ENCODE measurements at regions not wholly inside any gene's neighbourhood (a gene's known extent, or its start where the extent isn't known, plus 50 kb on each side); places are given as distances from the start of the nearest gene placed in this dataset.
"Not testable (repeated sequence)": the region's sequence is repeated elsewhere in the genome, so short reads cannot be mapped to it uniquely, and the experiment has no call there.

DNA sequence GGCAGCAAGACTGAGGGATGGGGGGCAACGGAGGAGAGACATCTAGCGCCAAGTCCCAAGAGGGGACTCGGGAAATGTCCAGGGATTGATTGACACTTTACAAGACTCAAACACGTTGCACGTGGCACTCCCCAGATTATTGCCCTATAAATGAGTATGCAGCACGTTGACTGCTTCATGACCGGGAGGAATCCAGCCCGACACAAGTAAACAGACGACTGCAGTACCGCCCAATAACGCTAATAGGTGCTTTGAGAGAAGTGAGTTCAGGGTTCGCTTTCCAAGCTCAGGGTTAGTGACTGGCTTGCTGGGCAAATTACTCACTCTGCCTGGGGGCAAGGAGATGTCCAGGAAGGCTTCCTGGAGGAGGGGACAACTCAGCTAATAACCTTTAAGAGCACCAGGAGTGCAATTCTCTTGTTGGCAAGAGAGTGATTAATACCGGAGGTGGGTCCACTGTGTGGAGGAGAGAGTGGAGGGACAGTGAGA, 73.3 kb upstream of the MYL10 start:
- 37 to 61% (median 50%) methylated on average over 13 of the region's 13 CpGs for WGBS, 3 donors
- no peak overlapping the region for H3K27ac ChIP-seq (ENCODE audit: low read depth, low read length)

DNA sequence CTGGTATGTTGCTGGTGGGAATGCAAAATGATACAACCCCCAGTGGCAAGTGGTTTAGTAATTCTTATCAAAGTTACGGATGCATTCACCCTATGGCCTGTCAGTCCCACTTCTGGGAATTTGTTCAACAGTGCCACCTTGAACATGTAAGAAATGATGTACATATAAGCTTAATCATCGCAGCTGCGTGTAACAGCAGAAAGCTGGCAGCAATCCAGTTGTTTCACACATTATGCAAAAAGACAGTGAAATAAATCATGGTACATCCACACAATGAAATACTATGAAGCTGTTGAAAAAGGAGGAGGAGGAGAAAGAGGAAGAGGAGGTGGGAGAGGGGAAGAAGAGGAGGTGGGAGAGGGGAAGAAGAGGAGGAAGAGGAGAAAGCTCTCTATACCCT, 76.2 kb upstream of the MYL10 start:
- 36 to 47% (median 46%) methylated on average over 3 of the region's 3 CpGs for WGBS, 3 donors
- H3K27ac ChIP-seq (ENCODE audit: low read depth, low read length), result no peak overlapping the region

- no peak overlapping the region for H3K27ac ChIP-seq (ENCODE audit: low read depth, low read length)
- WGBS, 3 donors, result 48 to 80% (median 63%) methylated on average over 8 of the region's 8 CpGs
Measured at GRCh38 chr7:101707587-101707986, 78.5 kb upstream of the MYL10 start.

DNA sequence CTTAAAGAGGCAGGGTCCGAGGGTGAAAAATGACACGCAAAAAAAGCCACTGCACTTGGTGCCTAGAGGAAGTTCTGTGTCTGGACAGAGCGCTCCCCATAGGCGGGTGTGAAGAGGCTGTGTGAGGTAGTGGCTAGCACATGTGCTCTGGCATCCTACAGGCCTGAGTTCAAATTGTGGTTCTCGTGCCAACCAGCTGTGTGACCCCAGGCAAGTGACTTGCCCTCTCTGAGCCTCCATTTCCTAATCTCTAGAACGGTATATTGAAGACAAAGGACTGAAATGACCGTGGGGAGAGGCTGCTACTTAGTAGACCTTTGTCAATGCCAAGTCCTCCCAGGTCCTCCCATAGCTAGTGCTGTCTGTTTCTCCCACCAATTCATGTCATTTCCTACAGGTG, 79.1 kb upstream of the MYL10 start:
- H3K27ac ChIP-seq (ENCODE audit: low read depth, low read length), result no peak overlapping the region

DNA sequence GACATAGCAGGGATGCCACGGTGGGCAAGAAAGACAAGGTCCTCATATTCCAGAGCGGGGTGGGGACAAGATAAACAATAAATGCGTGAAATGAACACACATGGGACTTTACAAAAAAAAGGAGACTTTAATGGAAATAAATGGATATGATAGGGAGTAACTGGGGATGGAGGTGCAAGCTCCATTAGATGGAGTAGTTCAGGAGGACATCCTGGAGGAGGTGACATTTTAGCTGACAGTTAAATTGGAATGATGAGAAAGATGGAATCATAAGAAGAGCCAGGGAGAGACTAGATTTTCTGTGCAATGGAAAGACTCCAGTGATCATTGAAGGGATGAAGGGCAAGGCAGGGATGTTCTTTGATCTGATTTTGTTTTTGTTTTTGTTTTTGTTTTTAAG, 83.6 kb upstream of the MYL10 start:
- WGBS, 3 donors, result 84 to 91% (median 90%) methylated on average over 3 of the region's 3 CpGs
- no peak overlapping the region for H3K27ac ChIP-seq (ENCODE audit: low read depth, low read length)

More for the DNA sequence above, 79.1 kb upstream of the MYL10 start:
- 76 to 80% (median 78%) methylated on average over 7 of the region's 7 CpGs for WGBS, 3 donors

GRCh38 chr7:101714097-101714496, 85.0 kb upstream of the MYL10 start:
- 80 to 87% (median 83%) methylated on average over 7 of the region's 7 CpGs for WGBS, 3 donors
- H3K27ac ChIP-seq (ENCODE audit: low read depth, low read length), result no peak overlapping the region

DNA sequence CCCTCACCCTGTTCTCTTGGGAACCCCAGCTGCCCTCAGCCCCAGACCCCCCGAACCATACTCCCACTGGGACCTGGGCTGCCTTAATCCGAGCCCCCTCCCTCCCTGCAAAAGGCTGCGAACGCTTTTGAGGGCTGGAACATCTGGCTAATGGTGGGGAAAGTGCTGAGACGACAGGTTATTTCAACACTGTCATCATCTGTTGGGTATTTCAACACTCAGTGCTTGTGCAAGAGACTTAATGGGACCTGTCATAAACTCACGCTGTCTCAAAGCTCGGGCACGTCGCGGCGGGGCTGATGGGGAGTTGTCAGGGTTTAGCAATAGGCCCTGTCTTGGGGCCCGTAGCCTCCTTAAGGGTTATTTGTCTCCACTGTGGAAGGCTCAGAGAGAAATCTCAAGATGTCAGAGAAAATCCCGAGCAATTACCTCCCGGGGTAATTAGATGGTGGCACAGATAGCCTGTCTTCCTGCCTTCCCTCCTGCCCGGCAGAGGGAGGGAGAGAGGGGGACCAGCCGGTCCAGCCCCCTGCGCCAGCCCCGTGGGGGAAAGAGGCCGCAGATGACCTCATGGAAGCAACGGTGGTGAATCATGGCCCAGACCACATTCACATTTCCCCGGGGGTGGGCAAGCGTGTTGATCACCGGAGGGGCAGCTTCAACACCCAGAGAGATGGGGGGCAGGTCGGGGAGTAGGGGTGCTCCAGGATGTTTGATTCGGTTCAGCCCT, 88.7 kb upstream of the MYL10 start:
- WGBS, 3 donors, result 24 to 47% (median 29%) methylated on average over 25 of the region's 25 CpGs
- peak overlapping the region; percentile 40 for H3K27ac ChIP-seq (ENCODE audit: low read depth, low read length)

- WGBS, 3 donors, result 67 to 79% (median 75%) methylated on average over 26 of the region's 26 CpGs
- no peak overlapping the region for H3K27ac ChIP-seq (ENCODE audit: low read depth, low read length)
Measured at GRCh38 chr7:101718363-101719122, 89.4 kb upstream of the MYL10 start.

DNA sequence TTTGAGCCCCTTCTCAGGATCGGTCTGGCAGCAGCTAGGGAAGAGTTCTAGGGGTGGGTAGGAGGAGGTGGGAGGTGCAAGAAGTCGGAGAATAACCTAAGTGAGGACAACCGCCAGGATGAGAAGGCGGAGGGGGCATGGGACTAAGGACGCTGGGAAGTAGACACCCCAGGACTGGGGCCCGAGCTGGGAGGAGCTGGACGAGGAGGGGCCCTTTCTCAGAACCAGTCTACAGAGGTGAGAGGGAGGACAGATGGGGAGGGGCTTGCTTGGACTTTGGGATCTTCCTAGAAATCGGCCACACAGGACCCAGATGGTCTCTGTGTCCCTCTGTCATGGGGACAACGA, 90.0 kb upstream of the MYL10 start:
- no peak overlapping the region for H3K27ac ChIP-seq (ENCODE audit: low read depth, low read length)
- WGBS, 3 donors, result 81 to 87% (median 81%) methylated on average over 9 of the region's 9 CpGs

- H3K27ac ChIP-seq (ENCODE audit: low read depth, low read length), result no peak overlapping the region
- WGBS, 3 donors, result 47 to 69% (median 54%) methylated on average over 5 of the region's 5 CpGs
Measured at GRCh38 chr7:101720324-101720723, 91.2 kb upstream of the MYL10 start.

- no peak overlapping the region for H3K27ac ChIP-seq (ENCODE audit: low read depth, low read length)
- WGBS, 3 donors, result 62 to 64% (median 64%) methylated on average over 20 to 21 of the region's 21 CpGs
Measured at GRCh38 chr7:101722247-101722646, 93.2 kb upstream of the MYL10 start.

GRCh38 chr7:101723835-101724234, 93.6 kb upstream of the CUX1 start:
- 76 to 97% (median 88%) methylated on average over 1 of the region's 1 CpG for WGBS, 3 donors
- no peak overlapping the region for H3K27ac ChIP-seq (ENCODE audit: low read depth, low read length)

GRCh38 chr7:101724957-101725356, 92.5 kb upstream of the CUX1 start:
- no peak overlapping the region for H3K27ac ChIP-seq (ENCODE audit: low read depth, low read length)
- WGBS, 3 donors, result 90 to 94% (median 90%) methylated on average over 9 of the region's 9 CpGs

DNA sequence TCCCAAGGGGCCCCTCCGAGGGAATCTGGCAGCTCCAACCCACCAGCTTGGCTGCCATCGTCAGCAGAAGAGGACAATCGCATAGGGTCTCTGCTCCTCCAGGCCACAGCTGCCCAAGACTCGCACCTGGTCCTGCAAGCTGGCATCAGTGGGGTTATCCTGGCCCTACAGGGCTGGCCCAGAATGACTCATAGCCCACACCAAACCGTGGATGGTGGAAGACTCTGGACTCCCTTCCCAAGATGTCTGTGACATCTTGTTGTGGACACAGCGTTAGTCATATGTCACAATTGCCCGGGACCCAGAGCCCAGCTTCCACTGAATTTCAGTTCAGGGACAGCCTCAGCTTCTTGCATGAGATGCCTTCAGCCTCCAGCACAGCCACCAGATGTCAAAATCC, 91.5 kb upstream of the CUX1 start:
- no peak overlapping the region for H3K27ac ChIP-seq (ENCODE audit: low read depth, low read length)
- WGBS, 3 donors, result 55 to 66% (median 61%) methylated on average over 7 of the region's 7 CpGs

- WGBS, 3 donors, result 94 to 96% (median 94%) methylated on average over 6 of the region's 6 CpGs
- H3K27ac ChIP-seq (ENCODE audit: low read depth, low read length), result no peak overlapping the region
Measured at GRCh38 chr7:101727184-101727583, 90.2 kb upstream of the CUX1 start.

- WGBS, 3 donors, result 76 to 84% (median 83%) methylated on average over 10 of the region's 10 CpGs
- no peak overlapping the region for H3K27ac ChIP-seq (ENCODE audit: low read depth, low read length)
Measured at GRCh38 chr7:101728128-101728527, 89.3 kb upstream of the CUX1 start.

DNA sequence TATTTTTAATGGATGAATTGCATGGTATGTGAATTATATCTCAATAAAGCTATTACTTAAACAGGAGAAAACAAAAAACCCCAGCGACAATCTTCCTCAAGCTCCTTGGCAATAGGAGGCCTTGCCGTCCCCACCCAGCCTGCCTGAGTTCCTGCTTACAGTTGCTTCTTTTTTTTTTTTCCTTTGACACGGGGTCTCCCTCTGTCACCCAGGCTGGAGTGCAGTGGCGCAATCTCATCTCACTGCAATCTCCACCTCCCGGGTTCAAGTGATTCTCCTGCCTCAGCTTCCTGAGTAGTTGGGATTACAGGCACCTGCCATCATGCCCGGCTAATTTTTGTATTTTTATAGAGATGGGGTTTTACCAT, 88.6 kb upstream of the CUX1 start:
- H3K27ac ChIP-seq (ENCODE audit: low read depth, low read length), result not testable (repeated sequence)
- WGBS, 3 donors, result 46 to 73% (median 51%) methylated on average over 6 of the region's 6 CpGs

DNA sequence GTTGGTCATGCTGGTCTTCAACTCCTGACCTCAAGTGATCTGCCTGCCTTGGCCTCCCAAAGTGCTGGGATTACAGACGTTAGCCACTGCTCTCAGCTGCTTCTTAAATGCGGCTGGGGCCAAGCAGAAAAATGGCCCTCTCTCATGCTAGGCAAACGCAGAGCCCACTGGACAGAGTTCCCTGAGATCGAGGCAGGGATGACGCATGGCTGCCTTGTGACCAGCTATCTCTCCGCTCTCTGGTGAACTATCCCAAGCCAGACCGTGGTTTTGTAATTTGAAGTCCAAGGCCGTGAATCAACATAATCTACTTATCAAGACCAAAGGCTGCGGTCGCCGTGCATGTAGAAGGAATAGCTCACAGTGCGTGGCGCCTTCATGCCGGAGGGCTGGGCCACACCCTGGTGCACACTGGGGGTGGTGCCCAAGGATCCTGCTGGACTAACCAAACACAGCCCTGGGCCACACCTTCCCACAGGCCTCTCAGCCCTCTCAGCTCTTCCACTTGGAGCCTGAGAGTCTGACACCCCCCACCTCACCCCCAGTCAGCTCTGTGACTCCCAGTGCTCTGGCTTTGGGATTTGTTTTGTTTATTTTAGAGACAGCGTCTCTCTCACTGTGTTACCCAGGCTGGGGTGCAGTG, 88.1 kb upstream of the CUX1 start:
- 67 to 79% (median 77%) methylated on average over 15 of the region's 15 CpGs for WGBS, 3 donors
- no peak overlapping the region for H3K27ac ChIP-seq (ENCODE audit: low read depth, low read length)

DNA sequence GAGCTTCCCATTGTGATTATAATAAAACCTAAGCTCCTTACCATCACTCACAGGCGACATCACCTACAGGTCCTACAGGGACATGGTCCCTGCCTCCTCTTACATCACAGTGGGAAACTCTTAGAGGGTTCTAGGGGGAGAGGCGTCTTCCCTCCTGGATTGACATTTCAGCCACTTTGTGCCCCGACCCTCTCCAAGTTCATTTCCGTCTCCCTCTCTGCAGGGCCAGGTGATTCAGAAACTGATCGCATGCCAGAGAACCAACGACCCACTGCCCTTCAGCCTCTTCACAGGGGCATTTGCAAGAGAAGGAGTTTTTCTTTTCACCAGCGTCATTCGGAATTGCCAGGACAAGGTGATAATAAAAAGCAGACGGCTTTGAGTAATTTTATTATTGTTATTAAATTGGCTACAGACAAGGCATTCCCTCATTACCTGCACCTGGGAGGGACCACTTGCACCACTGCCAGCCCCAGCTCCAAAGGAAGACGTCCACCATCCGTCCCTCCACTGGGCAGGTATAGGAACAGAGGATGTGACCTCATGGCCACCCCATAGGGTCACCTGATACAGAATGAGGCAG, 85.8 kb upstream of the CUX1 start:
- no peak overlapping the region for H3K27ac ChIP-seq (ENCODE audit: low read depth, low read length)
- WGBS, 3 donors, result 71 to 84% (median 81%) methylated on average over 11 of the region's 11 CpGs

Data from adipose tissue (tissue), 3 donors.